ENCODE measurements at regions not wholly inside any gene's neighbourhood (a gene's known extent, or its start where the extent isn't known, plus 50 kb on each side); places are given as distances from the start of the nearest gene placed in this dataset.
A peak's percentile ranks its signal among the peaks of the same experiment; 100 is the strongest.

GRCh38 chr18:38116716-38117115 is 551.1 kb upstream of the CELF4 start:
- no peaks in the 10 kb centered on the region for H3K27me3 ChIP-seq (ENCODE audit: control insufficient read depth, insufficient read depth, low read length)
- no peak for DNase-seq
- H3K36me3 ChIP-seq (replicated peaks; ENCODE audit: control insufficient read depth, insufficient read depth, low read length): no peaks in the 10 kb centered on the region
- no peak overlapping the region for H3K4me3 ChIP-seq (ENCODE audit: insufficient read depth, low read depth, low read length)

- H3K4me3 ChIP-seq (ENCODE audit: insufficient read depth, low read depth, low read length): no peak overlapping the region
- no peak for DNase-seq
- H3K27me3 ChIP-seq (ENCODE audit: control insufficient read depth, insufficient read depth, low read length): no peaks in the 10 kb centered on the region
- no peaks in the 10 kb centered on the region for H3K36me3 ChIP-seq (replicated peaks; ENCODE audit: control insufficient read depth, insufficient read depth, low read length)
Observed at GRCh38 chr18:38115201-38115600, 549.6 kb upstream of the CELF4 start.

GRCh38 chr18:38087538-38087937 is 521.9 kb upstream of the CELF4 start:
- no peak for DNase-seq
- no peaks in the 10 kb centered on the region for H3K27me3 ChIP-seq (ENCODE audit: control insufficient read depth, insufficient read depth, low read length)
- no peaks in the 10 kb centered on the region for H3K36me3 ChIP-seq (replicated peaks; ENCODE audit: control insufficient read depth, insufficient read depth, low read length)
- H3K4me3 ChIP-seq (ENCODE audit: insufficient read depth, low read depth, low read length): no peak overlapping the region

- Histone ChIP-seq H3K4me3 (ENCODE audit: insufficient read depth, low read depth, low read length) (no peak overlapping the region), H3K27me3 (ENCODE audit: control insufficient read depth, insufficient read depth, low read length) (no peaks in the 10 kb centered on the region), H3K36me3 (replicated peaks; ENCODE audit: control insufficient read depth, insufficient read depth, low read length) (no peaks in the 10 kb centered on the region)
- DNase-seq: no peak
Observed at GRCh38 chr18:38081516-38081915, 515.9 kb upstream of the CELF4 start.

- no peaks in the 10 kb centered on the region for H3K27me3 ChIP-seq (ENCODE audit: control insufficient read depth, insufficient read depth, low read length)
- no peaks in the 10 kb centered on the region for H3K36me3 ChIP-seq (replicated peaks; ENCODE audit: control insufficient read depth, insufficient read depth, low read length)
- no peak overlapping the region for H3K4me3 ChIP-seq (ENCODE audit: insufficient read depth, low read depth, low read length)
- DNase-seq: peak; percentile 14
Observed at GRCh38 chr18:38077229-38077628, 511.6 kb upstream of the CELF4 start.

- no peak for DNase-seq
- Histone ChIP-seq H3K36me3 (replicated peaks; ENCODE audit: control insufficient read depth, insufficient read depth, low read length) (no peaks in the 10 kb centered on the region), H3K27me3 (ENCODE audit: control insufficient read depth, insufficient read depth, low read length) (no peaks in the 10 kb centered on the region), H3K4me3 (ENCODE audit: insufficient read depth, low read depth, low read length) (no peak overlapping the region)
Observed at GRCh38 chr18:38076346-38077070, 510.9 kb upstream of the CELF4 start.

GRCh38 chr18:38074298-38074876 is 508.8 kb upstream of the CELF4 start:
- Histone ChIP-seq H3K36me3 (replicated peaks; ENCODE audit: control insufficient read depth, insufficient read depth, low read length) (no peaks in the 10 kb centered on the region), H3K27me3 (ENCODE audit: control insufficient read depth, insufficient read depth, low read length) (no peaks in the 10 kb centered on the region), H3K4me3 (ENCODE audit: insufficient read depth, low read depth, low read length) (no peak overlapping the region)
- no peak for DNase-seq

GRCh38 chr18:38067821-38068220 is 502.2 kb upstream of the CELF4 start:
- no peak for DNase-seq

GRCh38 chr18:38067086-38067485 is 501.5 kb upstream of the CELF4 start:
- Histone ChIP-seq H3K36me3 (replicated peaks; ENCODE audit: control insufficient read depth, insufficient read depth, low read length) (no peaks in the 10 kb centered on the region), H3K27me3 (ENCODE audit: control insufficient read depth, insufficient read depth, low read length) (no peaks in the 10 kb centered on the region), H3K4me3 (ENCODE audit: insufficient read depth, low read depth, low read length) (no peak overlapping the region)

More at GRCh38 chr18:38067821-38068220, 502.2 kb upstream of the CELF4 start:
- Histone ChIP-seq H3K27me3 (ENCODE audit: control insufficient read depth, insufficient read depth, low read length) (no peaks in the 10 kb centered on the region), H3K4me3 (ENCODE audit: insufficient read depth, low read depth, low read length) (no peak overlapping the region), H3K36me3 (replicated peaks; ENCODE audit: control insufficient read depth, insufficient read depth, low read length) (no peaks in the 10 kb centered on the region)

GRCh38 chr18:38052879-38053590 is 487.4 kb upstream of the CELF4 start:
- Histone ChIP-seq H3K27me3 (ENCODE audit: control insufficient read depth, insufficient read depth, low read length) (no peaks in the 10 kb centered on the region), H3K36me3 (replicated peaks; ENCODE audit: control insufficient read depth, insufficient read depth, low read length) (no peaks in the 10 kb centered on the region), H3K4me3 (ENCODE audit: insufficient read depth, low read depth, low read length) (no peak overlapping the region)
- DNase-seq: no peak

More at GRCh38 chr18:38067086-38067485, 501.5 kb upstream of the CELF4 start:
- no peak for DNase-seq

- H3K4me3 ChIP-seq (ENCODE audit: insufficient read depth, low read depth, low read length): no peak overlapping the region
- peak; percentile 26 for DNase-seq
- H3K36me3 ChIP-seq (replicated peaks; ENCODE audit: control insufficient read depth, insufficient read depth, low read length): no peaks in the 10 kb centered on the region
- no peaks in the 10 kb centered on the region for H3K27me3 ChIP-seq (ENCODE audit: control insufficient read depth, insufficient read depth, low read length)
Observed at GRCh38 chr18:38047820-38048219, 482.2 kb upstream of the CELF4 start.

GRCh38 chr18:38046651-38047050 is 481.1 kb upstream of the CELF4 start:
- Histone ChIP-seq H3K27me3 (ENCODE audit: control insufficient read depth, insufficient read depth, low read length) (no peaks in the 10 kb centered on the region), H3K36me3 (replicated peaks; ENCODE audit: control insufficient read depth, insufficient read depth, low read length) (no peaks in the 10 kb centered on the region), H3K4me3 (ENCODE audit: insufficient read depth, low read depth, low read length) (no peak overlapping the region)
- DNase-seq: no peak

- DNase-seq: no peak
- Histone ChIP-seq H3K4me3 (ENCODE audit: insufficient read depth, low read depth, low read length) (no peak overlapping the region), H3K27me3 (ENCODE audit: control insufficient read depth, insufficient read depth, low read length) (no peaks in the 10 kb centered on the region), H3K36me3 (replicated peaks; ENCODE audit: control insufficient read depth, insufficient read depth, low read length) (no peaks in the 10 kb centered on the region)
Observed at GRCh38 chr18:38045845-38046244, 480.2 kb upstream of the CELF4 start.

- Histone ChIP-seq H3K27me3 (ENCODE audit: control insufficient read depth, insufficient read depth, low read length) (no peaks in the 10 kb centered on the region), H3K4me3 (ENCODE audit: insufficient read depth, low read depth, low read length) (no peak overlapping the region)
- no peak for DNase-seq
Observed at GRCh38 chr18:38042211-38042890, 476.8 kb upstream of the CELF4 start.

GRCh38 chr18:38038242-38038641 is 472.6 kb upstream of the CELF4 start:
- DNase-seq: no peak
- no peaks in the 10 kb centered on the region for H3K36me3 ChIP-seq (replicated peaks; ENCODE audit: control insufficient read depth, insufficient read depth, low read length)
- no peaks in the 10 kb centered on the region for H3K27me3 ChIP-seq (ENCODE audit: control insufficient read depth, insufficient read depth, low read length)
- H3K4me3 ChIP-seq (ENCODE audit: insufficient read depth, low read depth, low read length): no peak overlapping the region

More at GRCh38 chr18:38042211-38042890, 476.8 kb upstream of the CELF4 start:
- H3K36me3 ChIP-seq (replicated peaks; ENCODE audit: control insufficient read depth, insufficient read depth, low read length): no peaks in the 10 kb centered on the region
